ENCODE measurements at regions not wholly inside any gene's neighbourhood (a gene's known extent, or its start where the extent isn't known, plus 50 kb on each side); places are given as distances from the start of the nearest gene placed in this dataset.

GRCh38 chr12:126572170-126572569, 1506.9 kb downstream of the AACS start:
- DNase-seq (ENCODE audit: low read depth) = no peak
- no peak for TF ChIP-seq CTCF (IDR thresholded peaks at IDR 0.05; ENCODE audit: insufficient read depth, low read depth, low read length, missing control alignments)
- no peak overlapping the region for H3K4me3 ChIP-seq (ENCODE audit: low read length)

GRCh38 chr12:126581655-126582054, 1516.4 kb downstream of the AACS start:
- no peak overlapping the region for H3K4me3 ChIP-seq (ENCODE audit: low read length)
- no peak for DNase-seq (ENCODE audit: low read depth)
- TF ChIP-seq CTCF (IDR thresholded peaks at IDR 0.05; ENCODE audit: insufficient read depth, low read depth, low read length, missing control alignments) = no peak

- no peak overlapping the region for H3K4me3 ChIP-seq (ENCODE audit: low read length)
- TF ChIP-seq CTCF (IDR thresholded peaks at IDR 0.05; ENCODE audit: insufficient read depth, low read depth, low read length, missing control alignments) = no peak
- DNase-seq (ENCODE audit: low read depth) = peak; percentile 33
These were observed 1517.0 kb downstream of the AACS start for GRCh38 chr12:126582231-126582630.

- no peak for DNase-seq (ENCODE audit: low read depth)
- no peak for TF ChIP-seq CTCF (IDR thresholded peaks at IDR 0.05; ENCODE audit: insufficient read depth, low read depth, low read length, missing control alignments)
- H3K4me3 ChIP-seq (ENCODE audit: low read length) = no peak overlapping the region
These were observed 1523.5 kb downstream of the AACS start for GRCh38 chr12:126588586-126589249.

- no peak for TF ChIP-seq CTCF (IDR thresholded peaks at IDR 0.05; ENCODE audit: insufficient read depth, low read depth, low read length, missing control alignments)
- no peak for DNase-seq (ENCODE audit: low read depth)
- H3K4me3 ChIP-seq (ENCODE audit: low read length) = no peak overlapping the region
These were observed 1526.3 kb downstream of the AACS start for GRCh38 chr12:126591533-126591932.

- no peak for TF ChIP-seq CTCF (IDR thresholded peaks at IDR 0.05; ENCODE audit: insufficient read depth, low read depth, low read length, missing control alignments)
- no peak for DNase-seq (ENCODE audit: low read depth)
- H3K4me3 ChIP-seq (ENCODE audit: low read length) = no peak overlapping the region
These were observed 1536.2 kb downstream of the AACS start for GRCh38 chr12:126601184-126602170.

Measured in epithelial cell of esophagus (primary cell).